Bronchial epithelial cell (primary cell): ENCODE measurements at regions not wholly inside any gene's neighbourhood (a gene's known extent, or its start where the extent isn't known, plus 50 kb on each side); places are given as distances from the start of the nearest gene placed in this dataset.

Source experiments
- DNase-seq: peaks from one replicate; pipeline ENCODE4 v3.0.0-alpha.2; 2010; ENCODE audit warnings: low read depth
- FAIRE-seq: peaks from 2 replicates; lab custom pipeline; 2011; peaks lifted over from hg19 to GRCh38; lab: Jason Lieb, UNC
- H3K27me3 ChIP-seq: 2 replicates; pipeline ENCODE4 v1.5.1; 2011; ENCODE audit warnings: low read length; ENCODE audit not compliant: control insufficient read depth, insufficient read depth
- H3K36me3 ChIP-seq: 2 replicates; pipeline ENCODE4 v1.5.1; 2011; ENCODE audit warnings: low read length; ENCODE audit not compliant: control insufficient read depth, insufficient read depth
- H3K4me3 ChIP-seq: 2 replicates; pipeline ENCODE4 v1.5.1; 2011; ENCODE audit warnings: mild to moderate bottlenecking, low read depth, low read length, control low read depth
- CTCF ChIP-seq: IDR thresholded peaks from 2 replicates; pipeline ENCODE4 v1.5.1; 2011; ENCODE audit warnings: mild to moderate bottlenecking, moderate library complexity, low read length, control low read depth, inconsistent platforms; ENCODE audit not compliant: insufficient read depth, severe bottlenecking

- Histone ChIP-seq H3K36me3 (no peaks in the 10 kb centered on the region), H3K27me3 (no peaks in the 10 kb centered on the region), H3K4me3 (no peak overlapping the region)
- TF ChIP-seq CTCF: no peak
- DNase-seq (no peak), FAIRE-seq (peak; percentile 23)
These were observed 59.5 kb upstream of the KCNA3 start for GRCh38 chr1:110734133-110734680.

- FAIRE-seq: no peak
- Histone ChIP-seq H3K36me3 (no peaks in the 10 kb centered on the region), H3K4me3 (no peak overlapping the region), H3K27me3 (no peaks in the 10 kb centered on the region)
- DNase-seq: no peak
- TF ChIP-seq CTCF: no peak
These were observed 56.8 kb upstream of the KCNA3 start for GRCh38 chr1:110731529-110731928.

DNA sequence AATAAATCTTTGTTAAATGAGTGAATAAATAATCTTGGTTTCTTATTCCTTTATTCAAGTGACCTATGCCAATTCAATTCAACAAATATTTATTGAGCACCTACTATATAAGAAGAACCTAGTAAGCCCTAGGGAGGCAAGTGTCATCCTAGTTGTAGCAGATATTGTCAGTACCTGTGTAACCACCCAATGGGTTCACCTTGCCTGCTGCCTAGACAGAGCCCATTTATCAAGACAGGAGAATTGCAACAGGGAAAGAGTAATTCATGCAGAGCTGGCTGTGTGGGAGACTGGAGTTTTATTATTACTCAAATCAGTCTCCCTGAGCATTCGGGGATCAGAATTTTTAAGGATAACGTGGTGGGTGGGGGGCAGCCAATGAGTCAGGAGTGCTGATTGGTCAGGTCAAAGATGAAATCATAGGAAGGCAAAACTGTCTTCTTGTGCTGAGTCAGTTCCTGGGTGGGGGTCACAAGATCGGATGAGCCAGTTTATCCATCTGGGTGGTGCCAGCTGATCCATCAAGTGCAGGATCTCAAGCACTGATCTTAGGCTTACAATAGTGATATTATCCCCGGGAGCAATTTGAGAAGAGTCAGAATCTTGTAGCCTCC lies 53.8 kb upstream of the KCNA3 start:
- no peaks in the 10 kb centered on the region for H3K27me3 ChIP-seq
- no peak for TF ChIP-seq CTCF
- no peak overlapping the region for H3K4me3 ChIP-seq
- FAIRE-seq (no peak), DNase-seq (no peak)
- no peaks in the 10 kb centered on the region for H3K36me3 ChIP-seq

DNA sequence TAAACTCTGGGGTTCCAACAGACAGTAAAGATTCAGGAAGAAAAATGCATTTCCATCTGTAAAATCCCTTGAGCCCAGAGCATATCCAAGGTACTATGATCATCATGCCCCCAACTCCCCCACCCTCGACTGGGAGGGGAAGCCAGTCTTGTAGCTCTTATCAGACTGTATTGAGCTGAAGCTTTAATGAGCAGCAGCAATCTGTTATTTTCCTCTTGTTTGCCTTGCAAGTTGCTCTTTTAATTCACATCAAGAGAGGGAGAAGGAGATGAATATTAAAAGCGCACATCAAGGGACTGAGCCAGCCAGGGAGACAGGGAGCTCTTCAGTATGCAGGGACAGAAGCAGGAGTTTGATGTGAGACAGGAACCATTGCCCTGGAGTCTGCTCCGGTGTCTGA lies 52.5 kb upstream of the KCNA3 start:
- H3K4me3 ChIP-seq: no peak overlapping the region
- no peaks in the 10 kb centered on the region for H3K27me3 ChIP-seq
- DNase-seq: no peak
- H3K36me3 ChIP-seq: no peaks in the 10 kb centered on the region
- no peak for TF ChIP-seq CTCF
- no peak for FAIRE-seq

- DNase-seq (no peak), FAIRE-seq (no peak)
- no peak for TF ChIP-seq CTCF
- Histone ChIP-seq H3K27me3 (no peaks in the 10 kb centered on the region), H3K36me3 (no peaks in the 10 kb centered on the region), H3K4me3 (no peak overlapping the region)
These were observed 52.0 kb upstream of the KCNA3 start for GRCh38 chr1:110726755-110727154.
